OCI-LY3 (cell line): ENCODE measurements at regions not wholly inside any gene's neighbourhood (a gene's known extent, or its start where the extent isn't known, plus 50 kb on each side); places are given as distances from the start of the nearest gene placed in this dataset.

Source experiments
- CTCF ChIP-seq: fragments of 200-600, 300-600 bp; sonication (generic); IDR thresholded peaks from 2 replicates; pipeline ENCODE4 v1.5.1; 2014; ENCODE audit warnings: antibody characterized with exemption, low read length, low read depth
- EZH2phosphoT487 ChIP-seq: fragments of 200-600 bp; shearing (Covaris generic); IDR thresholded peaks from 2 replicates; pipeline ENCODE4 v1.6.1; 2018; ENCODE audit warnings: antibody characterized with exemption, mixed run types, low read depth

DNA sequence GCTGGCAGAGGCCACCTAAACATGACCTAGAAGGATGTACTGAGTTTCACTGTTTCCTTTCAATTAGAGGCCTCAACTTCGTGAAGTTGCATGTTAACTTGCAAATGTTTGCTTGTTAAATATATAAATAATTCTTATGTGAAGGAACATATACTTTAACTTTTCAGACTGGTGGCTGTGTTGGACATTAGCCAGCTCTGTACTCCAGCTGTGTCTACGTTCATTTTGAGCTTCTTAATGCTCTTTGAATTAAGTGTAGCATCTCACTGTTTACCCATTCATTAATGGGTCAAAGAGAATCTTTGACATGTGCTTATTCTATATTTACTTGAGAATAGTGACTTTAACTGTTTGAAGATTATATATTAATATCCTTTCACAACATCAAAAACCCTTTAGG, 823.2 kb upstream of the ID2 start:
- TF ChIP-seq CTCF, result no peak
- TF ChIP-seq EZH2phosphoT487, result no peak
